ENCODE measurements at regions not wholly inside any gene's neighbourhood (a gene's known extent, or its start where the extent isn't known, plus 50 kb on each side); places are given as distances from the start of the nearest gene placed in this dataset.

- no peak for DNase-seq (ENCODE audit: low read depth in 1 of 2, low spot score in 1 of 2)
- Histone ChIP-seq H3K4me3 (replicated peaks; ENCODE audit: insufficient read depth, low read length) (no peak overlapping the region), H3K27me3 (ENCODE audit: insufficient read depth, poor library complexity, severe bottlenecking) (no peaks in the 10 kb centered on the region), H3K27ac (replicated peaks) (no peak overlapping the region; the same call in 1 of the 2 replicates)
- TF ChIP-seq REST (IDR thresholded peaks at IDR 0.05; ENCODE audit: insufficient replicate concordance, low read depth) (no peak), CTCF (IDR thresholded peaks at IDR 0.05; ENCODE audit: insufficient read depth, low read length) (no peak), SPI1 (IDR thresholded peaks at IDR 0.05; ENCODE audit: borderline replicate concordance, low read depth) (no peak), GABPA (IDR thresholded peaks at IDR 0.05; ENCODE audit: low read depth) (no peak), POLR2AphosphoS5 (IDR thresholded peaks at IDR 0.05; ENCODE audit: low read depth) (no peak)
These were observed 421.4 kb upstream of the UBE2E3 start for GRCh38 chr2:180559038-180559437.

- no peak for DNase-seq (ENCODE audit: low read depth in 1 of 2, low spot score in 1 of 2)
- Histone ChIP-seq H3K27ac (replicated peaks) (no peak overlapping the region), H3K4me3 (replicated peaks; ENCODE audit: insufficient read depth, low read length) (no peak overlapping the region), H3K27me3 (ENCODE audit: insufficient read depth, poor library complexity, severe bottlenecking) (no peaks in the 10 kb centered on the region)
- TF ChIP-seq SPI1 (IDR thresholded peaks at IDR 0.05; ENCODE audit: borderline replicate concordance, low read depth) = no peak
- TF ChIP-seq REST (IDR thresholded peaks at IDR 0.05; ENCODE audit: insufficient replicate concordance, low read depth) = no peak
- no peak for TF ChIP-seq POLR2AphosphoS5 (IDR thresholded peaks at IDR 0.05; ENCODE audit: low read depth)
- TF ChIP-seq CTCF (IDR thresholded peaks at IDR 0.05; ENCODE audit: insufficient read depth, low read length) = no peak
- no peak for TF ChIP-seq GABPA (IDR thresholded peaks at IDR 0.05; ENCODE audit: low read depth)
These were observed 424.9 kb upstream of the UBE2E3 start for GRCh38 chr2:180555391-180555965.

- no peak for DNase-seq (ENCODE audit: low read depth in 1 of 2, low spot score in 1 of 2)
- no peak for TF ChIP-seq SPI1 (IDR thresholded peaks at IDR 0.05; ENCODE audit: borderline replicate concordance, low read depth)
- TF ChIP-seq GABPA (IDR thresholded peaks at IDR 0.05; ENCODE audit: low read depth) = no peak
- no peak for TF ChIP-seq REST (IDR thresholded peaks at IDR 0.05; ENCODE audit: insufficient replicate concordance, low read depth)
- TF ChIP-seq POLR2AphosphoS5 (IDR thresholded peaks at IDR 0.05; ENCODE audit: low read depth) = no peak
- no peak for TF ChIP-seq CTCF (IDR thresholded peaks at IDR 0.05; ENCODE audit: insufficient read depth, low read length)
- Histone ChIP-seq H3K4me3 (replicated peaks; ENCODE audit: insufficient read depth, low read length) (no peak overlapping the region), H3K27ac (replicated peaks) (no peak overlapping the region), H3K27me3 (ENCODE audit: insufficient read depth, poor library complexity, severe bottlenecking) (no peaks in the 10 kb centered on the region)
These were observed 426.1 kb upstream of the UBE2E3 start for GRCh38 chr2:180554330-180554729.
